ENCODE measurements at regions not wholly inside any gene's neighbourhood (a gene's known extent, or its start where the extent isn't known, plus 50 kb on each side); places are given as distances from the start of the nearest gene placed in this dataset.

GRCh38 chr6:81666481-81666880 is 86.0 kb downstream of the TENT5A start:
- Histone ChIP-seq H3K9me3 (replicated peaks; ENCODE audit: control insufficient read depth, insufficient read depth, low read length) (no peaks in the 10 kb centered on the region), H3K36me3 (ENCODE audit: control insufficient read depth in 2 of 2, insufficient read depth in 2 of 2, low read length in 1 of 2) (no peaks in the 10 kb centered on the region), H3K4me1 (ENCODE audit: control insufficient read depth, insufficient read depth, low read length) (no peaks in the 10 kb centered on the region), H3K79me2 (ENCODE audit: control insufficient read depth, insufficient read depth, low read length) (no peaks in the 10 kb centered on the region), H3K4me3 (no peak overlapping the region), H3K9ac (ENCODE audit: control insufficient read depth, insufficient read depth, low read length) (no peak overlapping the region), H3K27ac (ENCODE audit: control insufficient read depth, insufficient read depth) (no peak overlapping the region), H4K20me1 (ENCODE audit: control insufficient read depth, insufficient read depth) (no peaks in the 10 kb centered on the region), H3K27me3 (replicated peaks in 1 of 2; ENCODE audit: control insufficient read depth in 2 of 2, insufficient read depth in 2 of 2, low read length in 1 of 2) (no peaks in the 10 kb centered on the region), H2AFZ (ENCODE audit: control insufficient read depth, low read depth, low read length) (no peak overlapping the region), H3K4me2 (ENCODE audit: control insufficient read depth, insufficient read depth) (no peak overlapping the region)
- ChIA-PET POLR2A (no interaction called here), CTCF (interaction anchor here (1.3 kb wide), 1 partner anchor 10 kb away, joined by 3 read pairs; no protein-coding TSS in a partner anchor), RAD21 (ENCODE audit: unreplicated experiment) (no interaction called here), SMC1A (ENCODE audit: uncharacterized antibody, unreplicated experiment) (no interaction called here)
- WGBS (ENCODE audit: insufficient coverage, insufficient replicate concordance, low lambda C conversion rate, missing lambda C conversion rate), result 82% methylated on average over 1 of the region's 1 CpG
- TF ChIP-seq NBN (IDR thresholded peaks at IDR 0.05) (no peak), SKIL (IDR thresholded peaks at IDR 0.05; ENCODE audit: low read depth, poor library complexity, severe bottlenecking) (no peak), RAD21 (IDR thresholded peaks at IDR 0.05; ENCODE audit: insufficient read depth, low read depth, low read length) (no peak), E2F4 (IDR thresholded peaks at IDR 0.05; ENCODE audit: low read depth, low read length) (no peak), EZH2 (IDR thresholded peaks at IDR 0.05; ENCODE audit: borderline replicate concordance, control insufficient read depth, low read depth, low read length) (no peak), NFYB (IDR thresholded peaks at IDR 0.05; ENCODE audit: insufficient read depth, low read depth, low read length) (no peak), JUNB (IDR thresholded peaks at IDR 0.05) (no peak)
- BruUV-seq (replicated peaks), result no TSS peak
- ATAC-seq, result no peak
- no peak for DNase-seq (ENCODE audit: low read depth, low spot score)
- FAIRE-seq, result no peak
- intact Hi-C loops (cut with micrococcal nuclease; ENCODE audit: unreplicated experiment), result no loop called here
- in situ Hi-C loops (cut with MboI), result no loop called here
